Anterior cingulate cortex (tissue), 58 donors: ENCODE measurements at regions not wholly inside any gene's neighbourhood (a gene's known extent, or its start where the extent isn't known, plus 50 kb on each side); places are given as distances from the start of the nearest gene placed in this dataset.

ENCODE experiments used
- DNase-seq, 58 donors: peaks; one replicate each; lab custom pipeline; 2025; lab: John Stamatoyannopoulos, UW

GRCh38 chr10:58885146-58885545 is 291.3 kb upstream of the PHYHIPL start:
- no peak for DNase-seq

GRCh38 chr10:58885686-58886345 is 290.6 kb upstream of the PHYHIPL start:
- no peak for DNase-seq

- no peak for DNase-seq
Observed at GRCh38 chr10:58886406-58886805, 290.0 kb upstream of the PHYHIPL start.

- no peak for DNase-seq
Observed at GRCh38 chr10:58887474-58887873, 289.0 kb upstream of the PHYHIPL start.

GRCh38 chr10:58888957-58889356 is 287.5 kb upstream of the PHYHIPL start:
- DNase-seq: no peak

GRCh38 chr10:58892031-58892531 is 284.4 kb upstream of the PHYHIPL start:
- DNase-seq: peak in 1 of 58 donors; percentile 1

- no peak for DNase-seq
Observed at GRCh38 chr10:58894929-58895328, 281.5 kb upstream of the PHYHIPL start.

GRCh38 chr10:58896229-58896628 is 280.2 kb upstream of the PHYHIPL start:
- DNase-seq: no peak

GRCh38 chr10:58897236-58897635 is 279.2 kb upstream of the PHYHIPL start:
- no peak for DNase-seq

GRCh38 chr10:58897708-58898107 is 278.7 kb upstream of the PHYHIPL start:
- DNase-seq: no peak

GRCh38 chr10:58898854-58899573 is 277.4 kb upstream of the PHYHIPL start:
- no peak for DNase-seq

- no peak for DNase-seq
Observed at GRCh38 chr10:58901092-58901646, 275.3 kb upstream of the PHYHIPL start.

GRCh38 chr10:58903071-58903470 is 273.4 kb upstream of the PHYHIPL start:
- DNase-seq: no peak

GRCh38 chr10:58909881-58910280 is 266.6 kb upstream of the PHYHIPL start:
- DNase-seq: no peak

- peak in 2 of 58 donors; percentile 30 to 35 for DNase-seq
Observed at GRCh38 chr10:58913717-58914116, 262.7 kb upstream of the PHYHIPL start.

- DNase-seq: no peak
Observed at GRCh38 chr10:58918887-58919286, 257.6 kb upstream of the PHYHIPL start.

GRCh38 chr10:58919927-58920654 is 256.4 kb upstream of the PHYHIPL start:
- DNase-seq: no peak

GRCh38 chr10:58920655-58921003 is 255.8 kb upstream of the PHYHIPL start:
- no peak for DNase-seq

- peak in 3 of 58 donors; percentile 2 to 49 (median 11) for DNase-seq
Observed at GRCh38 chr10:58921421-58921855, 255.0 kb upstream of the PHYHIPL start.

GRCh38 chr10:58925381-58925780 is 251.1 kb upstream of the PHYHIPL start:
- no peak for DNase-seq

- DNase-seq: no peak
Observed at GRCh38 chr10:58930500-58930899, 245.9 kb upstream of the PHYHIPL start.
